ENCODE measurements at regions not wholly inside any gene's neighbourhood (a gene's known extent, or its start where the extent isn't known, plus 50 kb on each side); places are given as distances from the start of the nearest gene placed in this dataset.

DNA sequence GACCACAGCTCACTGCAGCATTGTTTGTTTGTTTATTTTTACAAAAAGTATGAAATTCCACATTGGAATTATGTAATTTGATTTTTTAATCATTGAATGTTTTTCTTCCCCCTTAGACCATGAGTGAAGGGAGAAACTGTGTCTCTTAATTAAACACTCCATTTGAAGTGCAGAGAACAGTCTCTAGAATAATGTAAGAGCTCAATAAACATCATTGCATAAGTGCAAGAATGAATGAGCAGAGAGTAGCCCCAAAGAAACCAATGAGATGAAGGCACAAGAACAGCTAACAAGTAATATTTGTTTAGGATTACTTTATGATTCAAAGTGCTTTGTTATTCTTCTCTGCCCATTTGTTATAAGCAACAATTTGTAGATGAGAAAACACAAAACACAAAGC is 921.3 kb upstream of the LCORL start:
- no peak for TF ChIP-seq CTCF (conservative IDR thresholded peaks at IDR 0.05; ENCODE audit: low read depth, low read length)
- TF ChIP-seq EZH2 (IDR thresholded peaks at IDR 0.05; ENCODE audit: borderline replicate concordance, low read depth, low read length, poor library complexity, severe bottlenecking): no peak
